ACHN (cell line): ENCODE measurements at regions not wholly inside any gene's neighbourhood (a gene's known extent, or its start where the extent isn't known, plus 50 kb on each side); places are given as distances from the start of the nearest gene placed in this dataset.
"Not testable (repeated sequence)": the region's sequence is repeated elsewhere in the genome, so short reads cannot be mapped to it uniquely, and the experiment has no call there.

Experiments
- DNase-seq: peaks from one replicate; pipeline ENCODE4 v3.0.0-alpha.2; 2015
- in situ Hi-C: cut with HindIII; loops from 2 replicates; pipeline ENCODE4 v1.10.0; 2017; ENCODE audit warnings: low sequenced_read_pairs, low pct_ligation_motif_present, low pct_unique_long_range_greater_than_20kb

- in situ Hi-C loops, result no loop called here
- DNase-seq, result no peak
Measured at GRCh38 chr19:33988601-33989000, 183.7 kb upstream of the LSM14A start.

- in situ Hi-C loops, result no loop called here
- DNase-seq, result no peak
Measured at GRCh38 chr19:33997690-33998089, 174.6 kb upstream of the LSM14A start.

GRCh38 chr19:33998302-33998701 is 174.0 kb upstream of the LSM14A start:
- no peak for DNase-seq
- in situ Hi-C loops, result no loop called here

GRCh38 chr19:33998739-33999345 is 173.5 kb upstream of the LSM14A start:
- in situ Hi-C loops, result no loop called here
- peak; percentile 20 for DNase-seq

- no peak for DNase-seq
- in situ Hi-C loops, result no loop called here
Measured at GRCh38 chr19:34017024-34017423, 155.3 kb upstream of the LSM14A start.

- in situ Hi-C loops, result no loop called here
- DNase-seq, result no peak
Measured at GRCh38 chr19:34017601-34018000, 154.7 kb upstream of the LSM14A start.

- in situ Hi-C loops, result no loop called here
Measured at GRCh38 chr19:34018546-34018945, 153.8 kb upstream of the LSM14A start.

GRCh38 chr19:34023381-34023780 is 148.9 kb upstream of the LSM14A start:
- in situ Hi-C loops, result no loop called here
- DNase-seq, result no peak

More at GRCh38 chr19:34018546-34018945, 153.8 kb upstream of the LSM14A start:
- no peak for DNase-seq

GRCh38 chr19:34033880-34034279 is 138.4 kb upstream of the LSM14A start:
- in situ Hi-C loops, result no loop called here
- no peak for DNase-seq

GRCh38 chr19:34034318-34034846 is 137.9 kb upstream of the LSM14A start:
- in situ Hi-C loops, result no loop called here

GRCh38 chr19:34041925-34042521 is 130.3 kb upstream of the LSM14A start:
- DNase-seq, result peak; percentile 50
- in situ Hi-C loops, result no loop called here

More at GRCh38 chr19:34034318-34034846, 137.9 kb upstream of the LSM14A start:
- no peak for DNase-seq

GRCh38 chr19:34044021-34044420 is 128.3 kb upstream of the LSM14A start:
- no peak for DNase-seq
- in situ Hi-C loops, result no loop called here

- no peak for DNase-seq
- in situ Hi-C loops, result no loop called here
Measured at GRCh38 chr19:34049944-34050343, 122.4 kb upstream of the LSM14A start.

- in situ Hi-C loops, DNase-seq: not testable (repeated sequence)
Measured at GRCh38 chr19:34050430-34050829, 121.9 kb upstream of the LSM14A start.

- no peak for DNase-seq
- in situ Hi-C loops, result no loop called here
Measured at GRCh38 chr19:34051255-34051654, 121.0 kb upstream of the LSM14A start.

GRCh38 chr19:34057155-34057554 is 115.1 kb upstream of the LSM14A start:
- DNase-seq, result no peak
- in situ Hi-C loops, result no loop called here

GRCh38 chr19:34066007-34066643 is 106.2 kb upstream of the LSM14A start:
- DNase-seq, result no peak
- in situ Hi-C loops, result no loop called here

GRCh38 chr19:34067861-34068271 is 104.4 kb upstream of the LSM14A start:
- in situ Hi-C loops, result no loop called here
- peak; percentile 65 for DNase-seq

GRCh38 chr19:34075661-34076091 is 96.6 kb upstream of the LSM14A start:
- no peak for DNase-seq
- in situ Hi-C loops, result no loop called here
